Neural cell (in vitro differentiated cells): ENCODE measurements at regions not wholly inside any gene's neighbourhood (a gene's known extent, or its start where the extent isn't known, plus 50 kb on each side); places are given as distances from the start of the nearest gene placed in this dataset.

Experiments
- MXI1 ChIP-seq: fragments of 450-650 bp; conservative IDR thresholded peaks from 2 replicates; pipeline ENCODE4 v1.6.1; 2014; ENCODE audit warnings: antibody characterized with exemption, mild to moderate bottlenecking; ENCODE audit not compliant: poor library complexity, severe bottlenecking
- POLR2AphosphoS5 ChIP-seq: IDR thresholded peaks from 2 replicates; pipeline ENCODE4 v1.6.1; 2012
- TAF1 ChIP-seq: IDR thresholded peaks from 2 replicates; pipeline ENCODE4 v1.6.1; 2012; ENCODE audit warnings: low read depth
- TF ChIP-seq, protein P1 (sequence below): fragments of 450-650 bp; IDR thresholded peaks from 2 replicates; pipeline ENCODE4 v1.5.1; 2014; ENCODE audit warnings: antibody characterized with exemption, mild to moderate bottlenecking, moderate library complexity; ENCODE audit not compliant: poor library complexity, severe bottlenecking
- TF ChIP-seq, protein P2 (sequence below): IDR thresholded peaks from 2 replicates; pipeline ENCODE4 v1.6.1; 2012; ENCODE audit warnings: borderline replicate concordance

DNA sequence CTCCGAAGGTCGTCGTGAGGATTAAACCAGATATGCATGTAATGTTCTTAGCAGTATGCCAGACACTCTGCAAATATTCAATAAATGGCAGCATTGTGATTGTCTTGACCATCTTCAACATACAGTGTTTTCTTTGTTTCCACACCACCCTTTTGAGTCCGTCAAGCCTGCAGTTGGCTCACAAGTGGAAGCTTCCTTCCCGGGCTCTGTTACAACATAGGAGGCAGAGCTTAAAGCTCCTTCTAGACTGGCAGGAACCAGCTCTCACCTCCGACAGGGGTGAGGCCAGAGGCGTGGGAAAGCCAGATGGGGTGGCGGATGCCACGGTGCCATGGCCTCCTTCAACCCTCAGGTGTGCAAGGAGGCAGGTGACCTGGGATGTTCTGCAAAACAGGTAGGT, 138.3 kb downstream of the FOXL1 start:
- no peak for TF ChIP-seq TAF1
- TF ChIP-seq, protein P1, sequence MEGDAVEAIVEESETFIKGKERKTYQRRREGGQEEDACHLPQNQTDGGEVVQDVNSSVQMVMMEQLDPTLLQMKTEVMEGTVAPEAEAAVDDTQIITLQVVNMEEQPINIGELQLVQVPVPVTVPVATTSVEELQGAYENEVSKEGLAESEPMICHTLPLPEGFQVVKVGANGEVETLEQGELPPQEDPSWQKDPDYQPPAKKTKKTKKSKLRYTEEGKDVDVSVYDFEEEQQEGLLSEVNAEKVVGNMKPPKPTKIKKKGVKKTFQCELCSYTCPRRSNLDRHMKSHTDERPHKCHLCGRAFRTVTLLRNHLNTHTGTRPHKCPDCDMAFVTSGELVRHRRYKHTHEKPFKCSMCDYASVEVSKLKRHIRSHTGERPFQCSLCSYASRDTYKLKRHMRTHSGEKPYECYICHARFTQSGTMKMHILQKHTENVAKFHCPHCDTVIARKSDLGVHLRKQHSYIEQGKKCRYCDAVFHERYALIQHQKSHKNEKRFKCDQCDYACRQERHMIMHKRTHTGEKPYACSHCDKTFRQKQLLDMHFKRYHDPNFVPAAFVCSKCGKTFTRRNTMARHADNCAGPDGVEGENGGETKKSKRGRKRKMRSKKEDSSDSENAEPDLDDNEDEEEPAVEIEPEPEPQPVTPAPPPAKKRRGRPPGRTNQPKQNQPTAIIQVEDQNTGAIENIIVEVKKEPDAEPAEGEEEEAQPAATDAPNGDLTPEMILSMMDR, result no peak
- TF ChIP-seq POLR2AphosphoS5, result no peak
- TF ChIP-seq, protein P2, sequence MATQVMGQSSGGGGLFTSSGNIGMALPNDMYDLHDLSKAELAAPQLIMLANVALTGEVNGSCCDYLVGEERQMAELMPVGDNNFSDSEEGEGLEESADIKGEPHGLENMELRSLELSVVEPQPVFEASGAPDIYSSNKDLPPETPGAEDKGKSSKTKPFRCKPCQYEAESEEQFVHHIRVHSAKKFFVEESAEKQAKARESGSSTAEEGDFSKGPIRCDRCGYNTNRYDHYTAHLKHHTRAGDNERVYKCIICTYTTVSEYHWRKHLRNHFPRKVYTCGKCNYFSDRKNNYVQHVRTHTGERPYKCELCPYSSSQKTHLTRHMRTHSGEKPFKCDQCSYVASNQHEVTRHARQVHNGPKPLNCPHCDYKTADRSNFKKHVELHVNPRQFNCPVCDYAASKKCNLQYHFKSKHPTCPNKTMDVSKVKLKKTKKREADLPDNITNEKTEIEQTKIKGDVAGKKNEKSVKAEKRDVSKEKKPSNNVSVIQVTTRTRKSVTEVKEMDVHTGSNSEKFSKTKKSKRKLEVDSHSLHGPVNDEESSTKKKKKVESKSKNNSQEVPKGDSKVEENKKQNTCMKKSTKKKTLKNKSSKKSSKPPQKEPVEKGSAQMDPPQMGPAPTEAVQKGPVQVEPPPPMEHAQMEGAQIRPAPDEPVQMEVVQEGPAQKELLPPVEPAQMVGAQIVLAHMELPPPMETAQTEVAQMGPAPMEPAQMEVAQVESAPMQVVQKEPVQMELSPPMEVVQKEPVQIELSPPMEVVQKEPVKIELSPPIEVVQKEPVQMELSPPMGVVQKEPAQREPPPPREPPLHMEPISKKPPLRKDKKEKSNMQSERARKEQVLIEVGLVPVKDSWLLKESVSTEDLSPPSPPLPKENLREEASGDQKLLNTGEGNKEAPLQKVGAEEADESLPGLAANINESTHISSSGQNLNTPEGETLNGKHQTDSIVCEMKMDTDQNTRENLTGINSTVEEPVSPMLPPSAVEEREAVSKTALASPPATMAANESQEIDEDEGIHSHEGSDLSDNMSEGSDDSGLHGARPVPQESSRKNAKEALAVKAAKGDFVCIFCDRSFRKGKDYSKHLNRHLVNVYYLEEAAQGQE, result no peak
- no peak for TF ChIP-seq MXI1
